GM21717 (cell line): ENCODE measurements at regions not wholly inside any gene's neighbourhood (a gene's known extent, or its start where the extent isn't known, plus 50 kb on each side); places are given as distances from the start of the nearest gene placed in this dataset.
"Not testable (repeated sequence)": the region's sequence is repeated elsewhere in the genome, so short reads cannot be mapped to it uniquely, and the experiment has no call there.

Experiments
- ATAC-seq: cut with Tn5 transposase; IDR thresholded peaks from one replicate; pipeline ENCODE4 v1.9.1; 2021; ENCODE audit warnings: mild to moderate bottlenecking, moderate library complexity; ENCODE audit not compliant: unreplicated experiment

- ATAC-seq = no peak
These were observed 626.2 kb downstream of the MID1IP1 start for GRCh38 chrX:39427492-39427891.

GRCh38 chrX:39427906-39428305, 626.6 kb downstream of the MID1IP1 start:
- ATAC-seq = no peak

- no peak for ATAC-seq
These were observed 629.3 kb downstream of the MID1IP1 start for GRCh38 chrX:39430551-39430950.

- ATAC-seq = no peak
These were observed 630.6 kb downstream of the MID1IP1 start for GRCh38 chrX:39431893-39432292.

GRCh38 chrX:39434671-39435070, 633.4 kb downstream of the MID1IP1 start:
- not testable (repeated sequence) for ATAC-seq

- ATAC-seq = not testable (repeated sequence)
These were observed 635.3 kb downstream of the MID1IP1 start for GRCh38 chrX:39436538-39436937.

- no peak for ATAC-seq
These were observed 636.6 kb downstream of the MID1IP1 start for GRCh38 chrX:39437670-39438441.

GRCh38 chrX:39438603-39439602, 637.6 kb downstream of the MID1IP1 start:
- ATAC-seq = no peak

GRCh38 chrX:39439906-39440798, 638.9 kb downstream of the MID1IP1 start:
- peak; percentile 77 for ATAC-seq

GRCh38 chrX:39440799-39441284, 639.6 kb downstream of the MID1IP1 start:
- peak; percentile 42 for ATAC-seq

GRCh38 chrX:39442332-39442731, 641.1 kb downstream of the MID1IP1 start:
- ATAC-seq = no peak

- ATAC-seq = no peak
These were observed 642.0 kb downstream of the MID1IP1 start for GRCh38 chrX:39443240-39443639.

- ATAC-seq = no peak
These were observed 644.1 kb downstream of the MID1IP1 start for GRCh38 chrX:39445336-39445735.

GRCh38 chrX:39449352-39449751, 648.1 kb downstream of the MID1IP1 start:
- ATAC-seq = no peak

GRCh38 chrX:39450234-39450977, 647.4 kb downstream of the BCOR start:
- ATAC-seq = no peak

GRCh38 chrX:39451046-39451445, 646.7 kb downstream of the BCOR start:
- no peak for ATAC-seq

- ATAC-seq = no peak
These were observed 645.4 kb downstream of the BCOR start for GRCh38 chrX:39452401-39452800.

- no peak for ATAC-seq
These were observed 643.7 kb downstream of the BCOR start for GRCh38 chrX:39453889-39454621.
